ENCODE measurements at regions not wholly inside any gene's neighbourhood (a gene's known extent, or its start where the extent isn't known, plus 50 kb on each side); places are given as distances from the start of the nearest gene placed in this dataset.

GRCh38 chr4:12221031-12221430, 792.3 kb upstream of the HS3ST1 start:
- no peak overlapping the region for H3K4me2 ChIP-seq (ENCODE audit: control insufficient read depth, extremely low read depth, insufficient read depth, low read depth, low read length)
- TF ChIP-seq EZH2 (IDR thresholded peaks at IDR 0.05; ENCODE audit: low read length): no peak
- TF ChIP-seq, protein P1, sequence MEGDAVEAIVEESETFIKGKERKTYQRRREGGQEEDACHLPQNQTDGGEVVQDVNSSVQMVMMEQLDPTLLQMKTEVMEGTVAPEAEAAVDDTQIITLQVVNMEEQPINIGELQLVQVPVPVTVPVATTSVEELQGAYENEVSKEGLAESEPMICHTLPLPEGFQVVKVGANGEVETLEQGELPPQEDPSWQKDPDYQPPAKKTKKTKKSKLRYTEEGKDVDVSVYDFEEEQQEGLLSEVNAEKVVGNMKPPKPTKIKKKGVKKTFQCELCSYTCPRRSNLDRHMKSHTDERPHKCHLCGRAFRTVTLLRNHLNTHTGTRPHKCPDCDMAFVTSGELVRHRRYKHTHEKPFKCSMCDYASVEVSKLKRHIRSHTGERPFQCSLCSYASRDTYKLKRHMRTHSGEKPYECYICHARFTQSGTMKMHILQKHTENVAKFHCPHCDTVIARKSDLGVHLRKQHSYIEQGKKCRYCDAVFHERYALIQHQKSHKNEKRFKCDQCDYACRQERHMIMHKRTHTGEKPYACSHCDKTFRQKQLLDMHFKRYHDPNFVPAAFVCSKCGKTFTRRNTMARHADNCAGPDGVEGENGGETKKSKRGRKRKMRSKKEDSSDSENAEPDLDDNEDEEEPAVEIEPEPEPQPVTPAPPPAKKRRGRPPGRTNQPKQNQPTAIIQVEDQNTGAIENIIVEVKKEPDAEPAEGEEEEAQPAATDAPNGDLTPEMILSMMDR (optimal IDR thresholded peaks at IDR 0.05 in 1 of 3, IDR thresholded peaks at IDR 0.05 in 1 of 3, conservative IDR thresholded peaks at IDR 0.05 in 1 of 3; ENCODE audit: extremely low read depth in 1 of 3, insufficient read depth in 2 of 3, low read length in 3 of 3): no peak
- H3K79me2 ChIP-seq (ENCODE audit: control insufficient read depth, insufficient read depth, low read length): no peaks in the 10 kb centered on the region
- no peaks in the 10 kb centered on the region for H3K9me1 ChIP-seq (ENCODE audit: control insufficient read depth, extremely low read depth, insufficient read depth, low read length)
- DNase-seq (ENCODE audit: low read depth, low spot score) (no peak), FAIRE-seq (no peak)
- dilution Hi-C loops (cut with MboI; ENCODE audit: extremely low pct_ligation_motif_present, low sequenced_read_pairs): no loop called here
- no peaks in the 10 kb centered on the region for H3K9me3 ChIP-seq (ENCODE audit: control insufficient read depth, low read depth, low read length)
- H4K20me1 ChIP-seq (ENCODE audit: control insufficient read depth, extremely low read depth, insufficient read depth, low read length): no peaks in the 10 kb centered on the region
- H3K4me3 ChIP-seq (ENCODE audit: control insufficient read depth in 2 of 3, extremely low read depth in 1 of 3, insufficient read depth in 2 of 3, low read depth in 1 of 3, low read length in 3 of 3): no peak overlapping the region
- no peak overlapping the region for H2AFZ ChIP-seq (ENCODE audit: control insufficient read depth, low read length)
- H3K4me1 ChIP-seq (ENCODE audit: control insufficient read depth, extremely low read depth, insufficient read depth, low read length): no peaks in the 10 kb centered on the region
- no peaks in the 10 kb centered on the region for H3K36me3 ChIP-seq (ENCODE audit: control insufficient read depth in 2 of 2, extremely low read depth in 1 of 2, insufficient read depth in 2 of 2, low read length in 2 of 2)
- no peak overlapping the region for H3K27ac ChIP-seq (ENCODE audit: control insufficient read depth, insufficient read depth, low read length)
- no peak overlapping the region for H3K9ac ChIP-seq (ENCODE audit: control insufficient read depth, extremely low read depth, insufficient read depth, low read length)
- no peaks in the 10 kb centered on the region for H3K27me3 ChIP-seq (ENCODE audit: control insufficient read depth, extremely low read depth, insufficient read depth, low read length)

DNA sequence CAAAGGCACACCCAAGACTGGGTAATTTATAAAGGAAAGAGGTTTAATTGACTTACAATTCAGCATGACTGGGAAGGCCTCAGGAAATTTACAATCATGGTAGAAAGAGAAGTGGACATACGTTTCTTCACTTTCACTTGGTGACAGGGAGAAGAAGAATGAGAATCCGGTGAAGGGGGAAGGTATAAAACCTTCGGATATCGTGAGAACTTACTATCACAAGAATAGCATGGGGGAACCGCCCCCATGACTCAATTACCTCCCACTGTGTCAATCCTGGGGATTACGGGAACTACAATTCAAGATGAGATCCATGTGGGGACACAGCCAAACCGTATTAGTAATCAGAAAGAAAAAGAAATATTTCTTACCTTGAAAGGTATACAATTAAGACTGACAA, 782.9 kb upstream of the HS3ST1 start:
- Histone ChIP-seq H3K4me2 (ENCODE audit: control insufficient read depth, extremely low read depth, insufficient read depth, low read depth, low read length) (no peak overlapping the region), H3K79me2 (ENCODE audit: control insufficient read depth, insufficient read depth, low read length) (no peaks in the 10 kb centered on the region), H3K9me3 (ENCODE audit: control insufficient read depth, low read depth, low read length) (no peaks in the 10 kb centered on the region), H3K27me3 (ENCODE audit: control insufficient read depth, extremely low read depth, insufficient read depth, low read length) (no peaks in the 10 kb centered on the region), H3K9me1 (ENCODE audit: control insufficient read depth, extremely low read depth, insufficient read depth, low read length) (no peaks in the 10 kb centered on the region), H3K36me3 (ENCODE audit: control insufficient read depth in 2 of 2, extremely low read depth in 1 of 2, insufficient read depth in 2 of 2, low read length in 2 of 2) (no peaks in the 10 kb centered on the region), H3K4me1 (ENCODE audit: control insufficient read depth, extremely low read depth, insufficient read depth, low read length) (no peaks in the 10 kb centered on the region), H3K9ac (ENCODE audit: control insufficient read depth, extremely low read depth, insufficient read depth, low read length) (no peak overlapping the region), H3K4me3 (ENCODE audit: control insufficient read depth in 2 of 3, extremely low read depth in 1 of 3, insufficient read depth in 2 of 3, low read depth in 1 of 3, low read length in 3 of 3) (no peak overlapping the region), H2AFZ (ENCODE audit: control insufficient read depth, low read length) (no peak overlapping the region), H3K27ac (ENCODE audit: control insufficient read depth, insufficient read depth, low read length) (no peak overlapping the region), H4K20me1 (ENCODE audit: control insufficient read depth, extremely low read depth, insufficient read depth, low read length) (no peaks in the 10 kb centered on the region)
- dilution Hi-C loops (cut with MboI; ENCODE audit: extremely low pct_ligation_motif_present, low sequenced_read_pairs): no loop called here
- DNase-seq (ENCODE audit: low read depth, low spot score): no peak
- TF ChIP-seq, protein P1 (optimal IDR thresholded peaks at IDR 0.05 in 1 of 3, IDR thresholded peaks at IDR 0.05 in 1 of 3, conservative IDR thresholded peaks at IDR 0.05 in 1 of 3; ENCODE audit: extremely low read depth in 1 of 3, insufficient read depth in 2 of 3, low read length in 3 of 3): no peak
- TF ChIP-seq EZH2 (IDR thresholded peaks at IDR 0.05; ENCODE audit: low read length): no peak
- FAIRE-seq: no peak

All from keratinocyte (primary cell).